HL-60 (cell line): ENCODE measurements at regions not wholly inside any gene's neighbourhood (a gene's known extent, or its start where the extent isn't known, plus 50 kb on each side); places are given as distances from the start of the nearest gene placed in this dataset.

Source experiments
- CTCF ChIP-seq: IDR thresholded peaks from one replicate; pipeline ENCODE4 v1.5.1; 2011; ENCODE audit warnings: low read length, control low read depth, inconsistent platforms; ENCODE audit not compliant: insufficient read depth
- POLR2AphosphoS5 ChIP-seq: IDR thresholded peaks from 2 replicates; pipeline ENCODE4 v1.6.1; 2012; ENCODE audit warnings: low read depth

GRCh38 chr4:83906561-83906960 lies 370.7 kb downstream of the GPAT3 start:
- TF ChIP-seq CTCF (no peak), POLR2AphosphoS5 (no peak)
